Right atrium auricular region (tissue), 2 donors: ENCODE measurements at regions not wholly inside any gene's neighbourhood (a gene's known extent, or its start where the extent isn't known, plus 50 kb on each side); places are given as distances from the start of the nearest gene placed in this dataset.

Experiments
- DNase-seq: peaks from one replicate; pipeline ENCODE4 v3.0.0-alpha.2; 2019; ENCODE audit warnings: low spot score
- H3K27ac ChIP-seq, 2 donors: fragments of 200-600 bp; sonication (generic); 1 replicate in 1 of 2; 2 replicates in 1 of 2; pipeline ENCODE4 v1.5.1; 2016 to 2019
- H3K27me3 ChIP-seq, 2 donors: fragments of 200-600 bp; sonication (generic); one replicate each; pipeline versions ENCODE4 v1.5.1 to v1.6.0; 2017 to 2019
- H3K36me3 ChIP-seq: fragments of 200-600 bp; sonication (generic); one replicate; pipeline ENCODE4 v1.5.1; 2016
- H3K4me1 ChIP-seq, 2 donors: fragments of 200-600 bp; sonication (generic); one replicate each; pipeline versions ENCODE4 v1.5.1 to v1.6.0; 2017 to 2019
- H3K4me3 ChIP-seq, 2 donors: fragments of 200-600 bp; sonication (generic); 1 replicate in 1 of 2; 2 replicates in 1 of 2; pipeline ENCODE4 v1.5.1; 2017 to 2019; ENCODE audit warnings: mild to moderate bottlenecking in 1 of 2, moderate library complexity in 1 of 2
- H3K9me3 ChIP-seq, 2 donors: fragments of 200-600 bp; sonication (generic); one replicate each; pipeline ENCODE4 v1.5.1; 2019
- TF ChIP-seq, protein P1 (sequence below), 2 donors: fragments of 200-600 bp; sonication (generic); IDR thresholded peaks; one replicate each; pipeline ENCODE4 v1.5.1; 2019; ENCODE audit warnings: antibody characterized with exemption in 2 of 2

DNA sequence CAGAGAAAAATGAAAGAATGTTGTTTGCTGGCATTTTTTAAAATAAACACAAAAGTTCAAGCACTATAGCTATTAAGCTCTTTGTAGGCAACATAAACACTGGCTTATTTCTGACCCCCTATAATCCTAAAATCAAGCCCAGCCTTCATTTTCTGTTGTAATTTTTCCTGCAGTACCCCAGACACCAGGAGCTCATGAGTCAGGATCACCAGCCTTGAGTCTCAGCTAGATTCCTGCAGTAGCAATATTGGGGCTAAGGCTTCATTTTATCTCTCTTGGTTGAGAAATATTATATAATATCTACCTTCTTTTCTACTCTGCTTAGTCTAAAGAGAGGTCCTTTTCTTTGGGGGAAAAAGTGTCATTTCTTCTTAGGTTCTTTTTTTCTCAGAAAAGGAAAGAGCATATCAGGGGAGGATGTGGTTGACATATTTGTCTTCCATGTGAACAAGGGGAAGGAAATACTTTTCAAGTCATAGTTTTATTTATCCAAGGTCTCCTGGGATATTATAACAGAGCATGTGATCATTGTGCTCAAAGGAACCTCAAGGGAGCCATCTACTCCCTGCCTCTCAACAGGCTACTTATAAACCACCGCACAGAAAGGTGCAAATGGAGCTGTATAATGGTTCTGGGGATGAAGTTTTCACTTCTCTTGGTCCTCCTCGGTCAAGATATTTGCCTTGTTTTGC is 678.3 kb upstream of the NR3C2 start:
- no peaks in the 10 kb centered on the region for H3K4me1 ChIP-seq
- H3K4me3 ChIP-seq = no peak overlapping the region
- H3K9me3 ChIP-seq = no peaks in the 10 kb centered on the region
- TF ChIP-seq, protein P1, sequence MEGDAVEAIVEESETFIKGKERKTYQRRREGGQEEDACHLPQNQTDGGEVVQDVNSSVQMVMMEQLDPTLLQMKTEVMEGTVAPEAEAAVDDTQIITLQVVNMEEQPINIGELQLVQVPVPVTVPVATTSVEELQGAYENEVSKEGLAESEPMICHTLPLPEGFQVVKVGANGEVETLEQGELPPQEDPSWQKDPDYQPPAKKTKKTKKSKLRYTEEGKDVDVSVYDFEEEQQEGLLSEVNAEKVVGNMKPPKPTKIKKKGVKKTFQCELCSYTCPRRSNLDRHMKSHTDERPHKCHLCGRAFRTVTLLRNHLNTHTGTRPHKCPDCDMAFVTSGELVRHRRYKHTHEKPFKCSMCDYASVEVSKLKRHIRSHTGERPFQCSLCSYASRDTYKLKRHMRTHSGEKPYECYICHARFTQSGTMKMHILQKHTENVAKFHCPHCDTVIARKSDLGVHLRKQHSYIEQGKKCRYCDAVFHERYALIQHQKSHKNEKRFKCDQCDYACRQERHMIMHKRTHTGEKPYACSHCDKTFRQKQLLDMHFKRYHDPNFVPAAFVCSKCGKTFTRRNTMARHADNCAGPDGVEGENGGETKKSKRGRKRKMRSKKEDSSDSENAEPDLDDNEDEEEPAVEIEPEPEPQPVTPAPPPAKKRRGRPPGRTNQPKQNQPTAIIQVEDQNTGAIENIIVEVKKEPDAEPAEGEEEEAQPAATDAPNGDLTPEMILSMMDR (IDR thresholded peaks at IDR 0.05) = no peak
- no peak for DNase-seq
- no peak overlapping the region for H3K27ac ChIP-seq
- H3K36me3 ChIP-seq = no peaks in the 10 kb centered on the region
- no peaks in the 10 kb centered on the region for H3K27me3 ChIP-seq

DNA sequence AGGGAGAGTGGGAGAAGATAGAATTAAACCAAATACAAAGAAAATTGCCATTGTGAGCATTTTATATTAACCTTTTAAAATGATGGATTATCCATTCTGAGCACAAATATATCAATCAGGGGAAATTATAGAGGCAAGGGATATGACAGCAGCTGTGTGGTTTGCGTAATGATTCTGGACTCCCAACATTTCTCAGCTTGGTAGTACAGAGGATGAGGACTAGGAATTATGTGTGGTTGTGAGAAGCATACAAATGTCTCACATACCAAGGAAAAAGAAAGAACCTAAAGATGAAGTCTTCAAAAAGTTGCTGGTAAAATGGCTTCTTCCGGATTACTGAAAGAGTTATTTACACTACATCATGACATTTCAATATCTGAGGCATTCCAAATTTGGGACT is 674.6 kb upstream of the NR3C2 start:
- Histone ChIP-seq H3K27me3 (no peaks in the 10 kb centered on the region), H3K4me3 (no peak overlapping the region), H3K27ac (no peak overlapping the region), H3K9me3 (no peaks in the 10 kb centered on the region), H3K4me1 (no peaks in the 10 kb centered on the region), H3K36me3 (no peaks in the 10 kb centered on the region)
- TF ChIP-seq, protein P1 (IDR thresholded peaks at IDR 0.05) = no peak
- DNase-seq = no peak

DNA sequence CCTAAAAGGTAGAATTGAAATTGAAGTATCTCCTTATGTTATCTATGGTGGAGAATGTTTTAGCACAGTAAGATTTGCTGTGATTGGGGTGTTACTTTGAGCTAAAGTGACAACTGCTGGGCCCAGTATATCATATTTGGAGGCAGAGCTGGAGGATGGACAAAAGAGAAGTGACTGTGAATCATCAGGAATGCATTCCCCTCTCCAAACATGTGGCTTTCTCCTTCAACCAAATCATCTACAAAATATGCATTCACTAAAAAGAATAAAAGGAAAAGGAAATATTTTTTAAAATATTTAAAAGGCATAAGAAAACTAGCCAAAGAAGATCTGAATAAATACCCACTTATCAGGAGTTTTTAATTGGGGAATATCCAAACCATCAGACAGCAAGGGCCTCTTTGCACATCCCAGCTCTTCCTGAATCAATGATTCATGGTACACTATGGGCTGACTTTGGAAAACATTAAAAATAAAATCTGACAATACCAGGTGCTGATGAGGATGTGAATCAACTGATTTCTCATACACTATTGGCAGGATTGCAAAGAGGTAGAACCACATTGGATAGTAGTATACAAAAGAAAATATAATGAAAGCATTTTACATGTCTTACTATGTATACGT is 671.7 kb upstream of the NR3C2 start:
- H3K9me3 ChIP-seq = no peaks in the 10 kb centered on the region
- H3K27ac ChIP-seq = no peak overlapping the region
- H3K36me3 ChIP-seq = no peaks in the 10 kb centered on the region
- TF ChIP-seq, protein P1 (IDR thresholded peaks at IDR 0.05) = no peak
- no peak overlapping the region for H3K4me3 ChIP-seq
- H3K4me1 ChIP-seq = no peaks in the 10 kb centered on the region
- no peaks in the 10 kb centered on the region for H3K27me3 ChIP-seq
- DNase-seq = no peak

DNA sequence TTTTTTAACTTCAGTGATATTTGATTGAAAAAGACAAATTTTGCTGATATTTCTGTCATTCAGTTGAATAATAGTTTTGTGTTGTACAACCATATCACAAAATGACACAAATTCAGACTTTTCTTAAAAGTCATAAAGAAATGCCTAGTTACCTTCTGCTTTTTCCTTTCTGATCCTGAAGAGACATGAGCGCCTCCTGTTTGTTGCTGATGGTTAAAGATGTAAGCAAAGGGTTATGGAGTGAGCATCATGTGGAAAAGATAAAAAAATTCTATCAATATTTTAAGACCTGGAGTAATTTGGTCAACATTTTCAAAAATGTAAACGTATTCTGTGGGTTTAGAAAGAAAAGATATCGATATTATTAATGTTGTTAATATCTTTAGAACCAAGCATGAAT is 669.9 kb upstream of the NR3C2 start:
- H3K4me1 ChIP-seq = no peaks in the 10 kb centered on the region
- H3K4me3 ChIP-seq = no peak overlapping the region
- H3K9me3 ChIP-seq = no peaks in the 10 kb centered on the region
- H3K27ac ChIP-seq = no peak overlapping the region
- no peak for DNase-seq
- H3K27me3 ChIP-seq = no peaks in the 10 kb centered on the region
- H3K36me3 ChIP-seq = no peaks in the 10 kb centered on the region
- TF ChIP-seq, protein P1 (IDR thresholded peaks at IDR 0.05) = no peak

DNA sequence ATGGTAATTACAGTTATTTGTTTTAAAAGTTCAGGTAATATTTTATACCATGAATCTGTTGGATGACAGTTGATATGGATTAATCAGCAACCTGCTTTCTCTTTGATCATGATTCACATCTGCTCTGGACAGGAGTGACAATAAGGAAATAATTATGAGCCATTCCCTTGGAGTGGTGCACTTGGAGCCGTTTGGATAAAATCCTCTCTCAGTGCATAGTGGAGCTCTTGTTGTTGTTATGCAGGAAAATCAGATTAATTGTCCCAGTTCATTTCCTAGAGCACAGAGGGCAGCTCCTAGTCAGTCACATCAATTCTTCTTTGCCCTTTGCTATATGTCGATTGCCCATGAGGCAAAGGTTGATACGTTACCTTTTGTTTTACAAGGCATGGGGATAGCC is 668.3 kb upstream of the NR3C2 start:
- Histone ChIP-seq H3K27ac (no peak overlapping the region), H3K36me3 (no peaks in the 10 kb centered on the region), H3K4me1 (no peaks in the 10 kb centered on the region), H3K27me3 (no peaks in the 10 kb centered on the region), H3K4me3 (no peak overlapping the region), H3K9me3 (no peaks in the 10 kb centered on the region)
- DNase-seq = no peak
- TF ChIP-seq, protein P1 (IDR thresholded peaks at IDR 0.05) = no peak

DNA sequence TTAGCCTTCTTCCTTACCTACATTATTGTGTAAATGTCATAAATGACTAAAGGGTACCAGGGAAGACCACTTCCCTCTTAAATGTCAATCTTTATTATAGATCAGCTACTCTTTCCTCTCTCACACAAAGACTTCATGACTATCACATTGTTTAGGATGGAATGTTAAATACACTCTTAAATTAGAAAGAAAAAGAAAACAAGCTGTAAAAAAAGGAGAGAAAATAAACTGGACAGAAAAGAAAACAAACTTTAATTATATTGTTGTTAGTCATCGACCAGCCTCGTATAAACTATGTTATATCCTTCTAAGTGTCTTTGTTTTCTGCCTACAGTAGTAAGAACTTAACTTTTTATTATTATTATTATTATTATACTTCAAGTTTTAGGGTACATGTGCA is 666.4 kb upstream of the NR3C2 start:
- H3K4me3 ChIP-seq = no peak overlapping the region
- H3K27ac ChIP-seq = no peak overlapping the region
- H3K27me3 ChIP-seq = no peaks in the 10 kb centered on the region
- no peak for DNase-seq
- H3K9me3 ChIP-seq = no peaks in the 10 kb centered on the region
- H3K36me3 ChIP-seq = no peaks in the 10 kb centered on the region
- TF ChIP-seq, protein P1 (IDR thresholded peaks at IDR 0.05) = no peak
- no peaks in the 10 kb centered on the region for H3K4me1 ChIP-seq
